ENCODE measurements at regions not wholly inside any gene's neighbourhood (a gene's known extent, or its start where the extent isn't known, plus 50 kb on each side); places are given as distances from the start of the nearest gene placed in this dataset.

DNA sequence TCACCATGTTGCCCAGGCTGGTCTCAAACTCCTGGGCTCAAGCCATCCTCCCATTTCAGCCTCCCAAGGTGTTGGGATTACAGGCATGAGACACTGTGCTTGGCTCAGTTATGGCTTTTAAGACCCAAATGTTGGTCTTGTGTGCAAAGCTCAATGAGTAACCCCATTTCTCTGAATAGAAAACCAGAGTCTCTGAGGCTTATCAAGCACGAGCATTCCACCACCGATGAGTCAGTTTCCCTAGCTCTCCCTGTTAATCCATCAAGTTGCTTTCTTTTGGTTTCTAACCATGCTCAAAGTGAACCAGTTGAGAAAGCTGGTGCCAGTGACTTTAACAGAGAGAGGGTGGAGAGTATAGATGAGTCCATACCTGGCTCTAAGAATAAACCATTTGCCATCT is 350.9 kb upstream of the ADGRL2 start:
- no peaks in the 10 kb centered on the region for H3K36me3 Mint-ChIP-seq (ENCODE audit: insufficient read depth, unreplicated experiment)
- no peak overlapping the region for H3K4me3 ChIP-seq (ENCODE audit: low read depth, low read length)
- TF ChIP-seq, protein P1, sequence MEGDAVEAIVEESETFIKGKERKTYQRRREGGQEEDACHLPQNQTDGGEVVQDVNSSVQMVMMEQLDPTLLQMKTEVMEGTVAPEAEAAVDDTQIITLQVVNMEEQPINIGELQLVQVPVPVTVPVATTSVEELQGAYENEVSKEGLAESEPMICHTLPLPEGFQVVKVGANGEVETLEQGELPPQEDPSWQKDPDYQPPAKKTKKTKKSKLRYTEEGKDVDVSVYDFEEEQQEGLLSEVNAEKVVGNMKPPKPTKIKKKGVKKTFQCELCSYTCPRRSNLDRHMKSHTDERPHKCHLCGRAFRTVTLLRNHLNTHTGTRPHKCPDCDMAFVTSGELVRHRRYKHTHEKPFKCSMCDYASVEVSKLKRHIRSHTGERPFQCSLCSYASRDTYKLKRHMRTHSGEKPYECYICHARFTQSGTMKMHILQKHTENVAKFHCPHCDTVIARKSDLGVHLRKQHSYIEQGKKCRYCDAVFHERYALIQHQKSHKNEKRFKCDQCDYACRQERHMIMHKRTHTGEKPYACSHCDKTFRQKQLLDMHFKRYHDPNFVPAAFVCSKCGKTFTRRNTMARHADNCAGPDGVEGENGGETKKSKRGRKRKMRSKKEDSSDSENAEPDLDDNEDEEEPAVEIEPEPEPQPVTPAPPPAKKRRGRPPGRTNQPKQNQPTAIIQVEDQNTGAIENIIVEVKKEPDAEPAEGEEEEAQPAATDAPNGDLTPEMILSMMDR (IDR thresholded peaks at IDR 0.05; ENCODE audit: insufficient read depth in 1 of 2, low read depth in 1 of 2, low read length in 1 of 2, severe bottlenecking in 1 of 2, unreplicated experiment in 1 of 2): no peak
- DNase-seq: no peak
- no peaks in the 10 kb centered on the region for H3K9me3 ChIP-seq
- no peaks in the 10 kb centered on the region for H3K27me3 ChIP-seq (replicated peaks; ENCODE audit: control insufficient read depth, insufficient read depth, low read length)
- no peak overlapping the region for H3K4me3 Mint-ChIP-seq (ENCODE audit: unreplicated experiment)
- intact Hi-C loops (cut with micrococcal nuclease; ENCODE audit: unreplicated experiment): no loop called here
- H3K4me1 Mint-ChIP-seq (ENCODE audit: low read depth, unreplicated experiment): peaks cover 13% of the 10 kb centered on the region
- no peak overlapping the region for H3K27ac Mint-ChIP-seq (ENCODE audit: unreplicated experiment)
- no peaks in the 10 kb centered on the region for H3K9me3 Mint-ChIP-seq (ENCODE audit: unreplicated experiment)
- no peaks in the 10 kb centered on the region for H3K4me1 ChIP-seq
- H3K36me3 ChIP-seq (ENCODE audit: control insufficient read depth, insufficient read depth, low read length): no peaks in the 10 kb centered on the region
- ChIA-PET CTCF (no interaction called here), POLR2A (no interaction called here)
- BruUV-seq (replicated peaks): no TSS peak
- no peaks in the 10 kb centered on the region for H3K27me3 Mint-ChIP-seq (ENCODE audit: insufficient read depth, unreplicated experiment)

DNA sequence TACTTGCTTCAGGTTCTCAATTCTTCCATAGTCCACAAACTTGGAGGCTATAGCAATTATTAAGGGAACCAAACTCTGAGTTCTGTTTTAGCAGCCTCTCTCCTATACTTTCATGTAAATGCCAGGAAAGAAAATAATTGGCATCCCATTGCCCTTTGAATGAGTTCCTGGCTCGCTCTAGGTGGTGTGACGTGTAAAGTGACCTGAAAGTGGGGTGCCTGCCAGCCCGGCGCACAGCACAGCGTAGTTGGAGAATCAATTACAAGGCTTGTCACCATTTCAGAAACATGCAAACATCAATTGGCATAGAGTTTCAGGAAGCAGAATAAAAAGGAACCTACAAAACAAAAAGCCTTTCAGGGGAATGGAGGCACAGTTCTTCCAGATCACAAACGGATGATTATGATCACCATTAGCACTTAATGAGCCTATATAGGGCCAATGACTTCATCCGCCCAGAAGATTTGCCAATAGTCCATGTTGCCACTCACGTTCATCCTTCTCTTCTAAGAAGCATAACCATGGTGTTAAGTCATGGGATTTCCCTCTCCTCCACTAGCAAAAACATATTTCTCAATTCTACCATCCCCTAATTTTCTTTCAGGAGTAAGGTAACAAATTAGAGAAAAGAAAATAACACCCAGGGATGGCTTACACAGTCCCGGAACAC is 354.6 kb upstream of the ADGRL2 start:
- no peaks in the 10 kb centered on the region for H3K27me3 Mint-ChIP-seq (ENCODE audit: insufficient read depth, unreplicated experiment)
- no peak overlapping the region for H3K27ac Mint-ChIP-seq (ENCODE audit: unreplicated experiment)
- Histone ChIP-seq H3K9me3 (no peaks in the 10 kb centered on the region), H3K4me1 (no peaks in the 10 kb centered on the region), H3K27me3 (replicated peaks; ENCODE audit: control insufficient read depth, insufficient read depth, low read length) (no peaks in the 10 kb centered on the region), H3K36me3 (ENCODE audit: control insufficient read depth, insufficient read depth, low read length) (no peaks in the 10 kb centered on the region), H3K4me3 (ENCODE audit: low read depth, low read length) (no peak overlapping the region)
- H3K9me3 Mint-ChIP-seq (ENCODE audit: unreplicated experiment): peaks cover under 1% of the 10 kb centered on the region
- intact Hi-C loops (cut with micrococcal nuclease; ENCODE audit: unreplicated experiment): no loop called here
- H3K36me3 Mint-ChIP-seq (ENCODE audit: insufficient read depth, unreplicated experiment): no peaks in the 10 kb centered on the region
- no TSS peak for BruUV-seq (replicated peaks)
- DNase-seq: no peak
- H3K4me1 Mint-ChIP-seq (ENCODE audit: low read depth, unreplicated experiment): no peaks in the 10 kb centered on the region
- TF ChIP-seq, protein P1 (IDR thresholded peaks at IDR 0.05; ENCODE audit: insufficient read depth in 1 of 2, low read depth in 1 of 2, low read length in 1 of 2, severe bottlenecking in 1 of 2, unreplicated experiment in 1 of 2): no peak
- no peak overlapping the region for H3K4me3 Mint-ChIP-seq (ENCODE audit: unreplicated experiment)
- POLR2A ChIA-PET: no interaction called here
- CTCF ChIA-PET: no interaction called here

DNA sequence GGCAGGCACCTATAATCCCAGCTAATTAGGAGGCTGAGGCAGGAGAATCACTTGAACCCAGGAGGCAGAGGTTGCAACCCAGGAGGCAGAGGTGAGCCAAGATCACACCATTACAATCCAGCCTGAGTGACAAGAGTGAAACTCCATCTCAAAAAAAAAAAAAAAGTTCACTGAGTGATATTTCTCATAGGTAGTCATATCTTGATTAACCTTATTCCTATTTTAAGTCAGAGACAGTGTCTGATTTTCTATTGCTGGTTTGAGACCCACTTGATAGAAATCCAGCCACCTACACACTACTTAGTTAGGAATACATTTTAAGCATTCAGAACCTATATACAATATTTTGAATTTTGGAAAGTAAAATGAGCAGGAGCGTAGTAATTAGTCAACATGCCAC is 357.4 kb upstream of the ADGRL2 start:
- no peak for DNase-seq
- ChIA-PET CTCF (no interaction called here), POLR2A (no interaction called here)
- no peak overlapping the region for H3K4me3 ChIP-seq (ENCODE audit: low read depth, low read length)
- no peaks in the 10 kb centered on the region for H3K36me3 ChIP-seq (ENCODE audit: control insufficient read depth, insufficient read depth, low read length)
- TF ChIP-seq, protein P1 (IDR thresholded peaks at IDR 0.05; ENCODE audit: insufficient read depth in 1 of 2, low read depth in 1 of 2, low read length in 1 of 2, severe bottlenecking in 1 of 2, unreplicated experiment in 1 of 2): no peak
- no peaks in the 10 kb centered on the region for H3K9me3 ChIP-seq
- Mint-ChIP-seq H3K4me1 (ENCODE audit: low read depth, unreplicated experiment) (no peaks in the 10 kb centered on the region), H3K9me3 (ENCODE audit: unreplicated experiment) (peaks cover 9% of the 10 kb centered on the region), H3K27me3 (ENCODE audit: insufficient read depth, unreplicated experiment) (no peaks in the 10 kb centered on the region), H3K27ac (ENCODE audit: unreplicated experiment) (no peak overlapping the region), H3K4me3 (ENCODE audit: unreplicated experiment) (no peak overlapping the region), H3K36me3 (ENCODE audit: insufficient read depth, unreplicated experiment) (no peaks in the 10 kb centered on the region)
- no TSS peak for BruUV-seq (replicated peaks)
- intact Hi-C loops (cut with micrococcal nuclease; ENCODE audit: unreplicated experiment): no loop called here
- no peaks in the 10 kb centered on the region for H3K27me3 ChIP-seq (replicated peaks; ENCODE audit: control insufficient read depth, insufficient read depth, low read length)
- H3K4me1 ChIP-seq: no peaks in the 10 kb centered on the region

All from Caco-2 (cell line).